ENCODE measurements at regions not wholly inside any gene's neighbourhood (a gene's known extent, or its start where the extent isn't known, plus 50 kb on each side); places are given as distances from the start of the nearest gene placed in this dataset.

- TF ChIP-seq HNRNPUL1 (IDR thresholded peaks at IDR 0.05; ENCODE audit: low read length), result no peak
- TF ChIP-seq, protein P1, sequence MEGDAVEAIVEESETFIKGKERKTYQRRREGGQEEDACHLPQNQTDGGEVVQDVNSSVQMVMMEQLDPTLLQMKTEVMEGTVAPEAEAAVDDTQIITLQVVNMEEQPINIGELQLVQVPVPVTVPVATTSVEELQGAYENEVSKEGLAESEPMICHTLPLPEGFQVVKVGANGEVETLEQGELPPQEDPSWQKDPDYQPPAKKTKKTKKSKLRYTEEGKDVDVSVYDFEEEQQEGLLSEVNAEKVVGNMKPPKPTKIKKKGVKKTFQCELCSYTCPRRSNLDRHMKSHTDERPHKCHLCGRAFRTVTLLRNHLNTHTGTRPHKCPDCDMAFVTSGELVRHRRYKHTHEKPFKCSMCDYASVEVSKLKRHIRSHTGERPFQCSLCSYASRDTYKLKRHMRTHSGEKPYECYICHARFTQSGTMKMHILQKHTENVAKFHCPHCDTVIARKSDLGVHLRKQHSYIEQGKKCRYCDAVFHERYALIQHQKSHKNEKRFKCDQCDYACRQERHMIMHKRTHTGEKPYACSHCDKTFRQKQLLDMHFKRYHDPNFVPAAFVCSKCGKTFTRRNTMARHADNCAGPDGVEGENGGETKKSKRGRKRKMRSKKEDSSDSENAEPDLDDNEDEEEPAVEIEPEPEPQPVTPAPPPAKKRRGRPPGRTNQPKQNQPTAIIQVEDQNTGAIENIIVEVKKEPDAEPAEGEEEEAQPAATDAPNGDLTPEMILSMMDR (IDR thresholded peaks at IDR 0.05 in 2 of 3, conservative IDR thresholded peaks at IDR 0.05 in 1 of 3; ENCODE audit: insufficient read depth in 2 of 3, low read depth in 1 of 3, low read length in 3 of 3), result no peak
- TF ChIP-seq ZFPM2 (CRISPR knock-in tag; IDR thresholded peaks at IDR 0.05), result no peak
- TF ChIP-seq DACH1 (IDR thresholded peaks at IDR 0.05; ENCODE audit: partially characterized antibody), result no peak
- no peak for TF ChIP-seq MTF1 (CRISPR knock-in tag; IDR thresholded peaks at IDR 0.05; ENCODE audit: borderline replicate concordance)
- no peak for TF ChIP-seq MCM3 (IDR thresholded peaks at IDR 0.05)
- no peak for TF ChIP-seq ZC3H11A (IDR thresholded peaks at IDR 0.05; ENCODE audit: low read depth, low read length)
Observed at GRCh38 chr6:62362097-62362496, 76.1 kb upstream of the KHDRBS2 start (continued).

DNA sequence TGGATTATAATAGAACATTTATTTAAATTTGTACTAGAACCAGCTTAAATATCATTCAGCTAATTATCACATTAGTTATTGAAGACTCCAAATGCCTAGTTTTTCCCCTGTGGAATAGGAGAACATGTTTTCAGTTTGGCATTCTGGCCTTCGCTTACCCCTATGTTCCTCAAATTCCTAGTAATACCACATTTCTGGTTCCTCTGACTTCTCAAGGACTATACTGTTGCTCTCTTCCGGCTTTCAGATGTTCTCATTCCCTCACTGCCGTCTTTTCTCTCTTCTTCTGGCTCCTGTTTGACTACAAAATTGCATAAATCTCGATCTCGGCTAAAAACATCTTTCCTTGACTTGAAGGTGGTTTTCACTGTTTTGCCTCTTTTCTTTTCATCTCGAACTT, 71.8 kb upstream of the KHDRBS2 start:
- WGBS (ENCODE audit: insufficient coverage, low coverage, missing lambda C conversion rate), result 0% methylated on average over 6 of the region's 6 CpGs
- intact Hi-C loops (cut with micrococcal nuclease), result no loop called here
- TF ChIP-seq SETDB1 (IDR thresholded peaks at IDR 0.05; ENCODE audit: low read length), result no peak
- no peak for TF ChIP-seq HMG20B (CRISPR knock-in tag; IDR thresholded peaks at IDR 0.05)
- TF ChIP-seq MECOM (CRISPR knock-in tag; IDR thresholded peaks at IDR 0.05), result no peak
- TF ChIP-seq ZBTB33 (CRISPR knock-in tag; IDR thresholded peaks at IDR 0.05), result no peak
- TF ChIP-seq ELK1 (CRISPR knock-in tag; IDR thresholded peaks at IDR 0.05), result no peak
- TF ChIP-seq NKRF (IDR thresholded peaks at IDR 0.05; ENCODE audit: borderline replicate concordance), result no peak
- TF ChIP-seq LCOR (CRISPR knock-in tag; IDR thresholded peaks at IDR 0.05), result no peak
- TF ChIP-seq MAFK (IDR thresholded peaks at IDR 0.05; ENCODE audit: low read length), result no peak
- TF ChIP-seq MAFG (tag; conservative IDR thresholded peaks at IDR 0.05), result no peak
- TF ChIP-seq MCM2 (IDR thresholded peaks at IDR 0.05; ENCODE audit: low read depth), result no peak
- no peak for TF ChIP-seq CSDE1 (IDR thresholded peaks at IDR 0.05)

More for the DNA sequence above, 71.8 kb upstream of the KHDRBS2 start:
- H3K79me2 ChIP-seq (ENCODE audit: control insufficient read depth, insufficient read depth, low read length), result no peaks in the 10 kb centered on the region
- H4K20me1 ChIP-seq (replicated peaks; ENCODE audit: control insufficient read depth, insufficient read depth, low read length), result no peaks in the 10 kb centered on the region
- BruUV-seq (replicated peaks), result no TSS peak
- in situ Hi-C loops (cut with MboI), result no loop called here
- 0 out of 2 replicates have a peak, but pooled peaks cover 1% of the 10 kb centered on the region for H3K9me3 ChIP-seq (replicated peaks; ENCODE audit: control insufficient read depth, insufficient read depth, low read depth, low read length)
- no peak overlapping the region for H3K27ac ChIP-seq (ENCODE audit: extremely low read depth, low read depth, low read length)
- H3K9me1 ChIP-seq (ENCODE audit: control insufficient read depth, insufficient read depth, low read length), result no peaks in the 10 kb centered on the region
- H3K9ac ChIP-seq (ENCODE audit: insufficient read depth in 1 of 2, low read depth in 2 of 2, low read length in 2 of 2), result no peak overlapping the region
- no peaks in the 10 kb centered on the region for H3K27me3 ChIP-seq (ENCODE audit: control insufficient read depth in 2 of 2, insufficient read depth in 2 of 2, low read length in 2 of 2)
- POLR2A ChIA-PET, result no interaction called here
- H3K4me1 ChIP-seq (replicated peaks in 1 of 2; ENCODE audit: control insufficient read depth in 2 of 2, insufficient read depth in 2 of 2, low read length in 2 of 2), result no peaks in the 10 kb centered on the region
- CTCF ChIA-PET (ENCODE audit: low intra/inter-chr PET ratio), result no interaction called here
- H2AFZ ChIP-seq (ENCODE audit: low read depth, low read length), result no peak overlapping the region
- DNase-seq (ENCODE audit: extremely low read depth in 1 of 4, low spot score in 3 of 4) (no peak), ATAC-seq (no peak), FAIRE-seq (no peak)
- no peak overlapping the region for H3K4me2 ChIP-seq (ENCODE audit: insufficient read depth, low read length)
- no peaks in the 10 kb centered on the region for H3K36me3 ChIP-seq (ENCODE audit: control insufficient read depth, insufficient read depth, low read length)
- no peak overlapping the region for H3K4me3 ChIP-seq

Data from K562 (cell line).